Spleen (tissue), 11 donors: ENCODE measurements at regions not wholly inside any gene's neighbourhood (a gene's known extent, or its start where the extent isn't known, plus 50 kb on each side); places are given as distances from the start of the nearest gene placed in this dataset.

Experiments
- DNase-seq: peaks from one replicate; pipeline ENCODE4 v3.0.0-alpha.2; 2020
- H3K27ac ChIP-seq, 8 donors: fragments of 200-600 bp; sonication (generic) in 7 of 8; 1 replicate in 4 of 8; 2 replicates in 4 of 8; pipeline versions ENCODE4 v1.5.0 to v1.8.0; 2016 to 2021; ENCODE audit warnings: inconsistent platforms in 4 of 8, mild to moderate bottlenecking in 4 of 8, moderate library complexity in 1 of 8
- H3K27me3 ChIP-seq, 7 donors: fragments of 200-600 bp; sonication (generic) in 6 of 7; replicated peaks in 1 of 7; 1 replicate in 4 of 7; 2 replicates in 3 of 7; pipeline versions ENCODE4 v1.5.0 to v1.8.0; 2016 to 2021; ENCODE audit warnings: inconsistent platforms in 3 of 7, mild to moderate bottlenecking in 1 of 7
- H3K36me3 ChIP-seq, 6 donors: fragments of 200-600 bp; sonication (generic) in 5 of 6; 1 replicate in 4 of 6; 2 replicates in 2 of 6; pipeline versions ENCODE4 v1.5.0 to v1.8.0; 2016 to 2021; ENCODE audit warnings: inconsistent platforms in 2 of 6
- H3K4me1 ChIP-seq, 6 donors: fragments of 200-600 bp; sonication (generic) in 5 of 6; 1 replicate in 3 of 6; 2 replicates in 3 of 6; pipeline versions ENCODE4 v1.5.0 to v1.8.0; 2016 to 2021; ENCODE audit warnings: inconsistent platforms in 3 of 6
- H3K4me3 ChIP-seq, 8 donors: fragments of 200-600 bp; sonication (generic) in 7 of 8; 1 replicate in 4 of 8; 2 replicates in 4 of 8; pipeline versions ENCODE4 v1.5.0 to v1.8.0; 2016 to 2021; ENCODE audit warnings: inconsistent platforms in 4 of 8, mild to moderate bottlenecking in 4 of 8, moderate library complexity in 2 of 8
- H3K9me3 ChIP-seq, 8 donors: fragments of 200-600 bp; sonication (generic) in 7 of 8; 1 replicate in 4 of 8; 2 replicates in 4 of 8; pipeline versions ENCODE4 v1.5.0 to v1.8.0; 2016 to 2021; ENCODE audit warnings: inconsistent platforms in 4 of 8
- POLR2A ChIP-seq, 3 donors: fragments of 450-650 bp; IDR thresholded peaks; one replicate each; pipeline ENCODE4 v1.5.1; 2017; ENCODE audit warnings: antibody characterized with exemption in 3 of 3, mild to moderate bottlenecking in 1 of 3
- POLR2AphosphoS5 ChIP-seq, 3 donors: sonication (generic); formaldehyde crosslinking; IDR thresholded peaks; one replicate each; pipeline ENCODE4 v1.5.1; 2017; ENCODE audit warnings: antibody characterized with exemption in 3 of 3
- WGBS, 5 donors: extraction: QIAGEN DNeasy Blood & Tissue Kit in 3 of 5; methylation state at CpG; one replicate each; pipeline versions ENCODE4 v1.1.5 to v1.1.7; 2013 to 2018; 5-methylcytosine and 5-hydroxymethylcytosine counted together
- intact Hi-C: fragments of 100-400 bp; cut with DNase I; formaldehyde crosslinking; loops from one replicate; pipeline ENCODE4 v1.15.0; 2023; ENCODE audit warnings: low total_unique reads
- TF ChIP-seq, protein P1 (sequence below), 11 experiments: fragments of 200-600 bp in 7 of 11; fragments of 450-650 bp in 4 of 11; sonication (generic) in 4 of 11; IDR thresholded peaks in 8 of 11; conservative IDR thresholded peaks in 3 of 11; 1 replicate in 7 of 11; 2 replicates in 4 of 11; pipeline versions ENCODE4 v1.4.0 to v1.8.0; 2016 to 2021; ENCODE audit warnings: antibody characterized with exemption in 11 of 11, inconsistent platforms in 4 of 11, mild to moderate bottlenecking in 1 of 11
- donor health status: healthy with polysubstance abuse.
- donor health status: DM: no; HTN: no; CAD: no; lungs with moderate emphysema.
- donor health status: DM: no; HTN: no; CAD: no.
- donor health status: Bipolar disorder and iron deficiency.
- donor health status: healthy.
- donor health status: DM: no; HTN: no; CAD: no.
- donor health status: DM: yes; HTN: yes; CAD: no.

DNA sequence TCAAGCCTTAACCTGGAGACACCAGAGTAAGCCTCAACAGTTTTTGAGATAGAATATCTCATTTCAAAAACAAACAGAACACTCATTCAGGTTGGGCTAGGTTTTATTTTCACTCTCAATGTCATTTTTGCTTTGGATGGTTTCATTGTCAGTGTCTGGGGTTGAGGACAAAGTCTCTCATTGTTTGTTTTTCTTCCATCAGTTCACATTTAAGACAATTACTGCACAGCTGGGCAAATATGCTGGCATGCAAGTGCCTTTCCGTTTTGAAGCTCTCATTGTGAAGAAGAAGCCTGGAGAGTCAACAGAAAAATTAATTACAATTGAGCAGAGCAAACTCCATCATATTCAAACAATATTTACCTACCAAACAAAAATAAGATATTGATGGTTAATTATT, 1050.0 kb downstream of the TBL1XR1 start:
- no peaks in the 10 kb centered on the region for H3K4me1 ChIP-seq
- H3K36me3 ChIP-seq: no peaks in the 10 kb centered on the region
- peaks cover 0 to 18% (median 0%) of the 10 kb centered on the region in 8 donors for H3K9me3 ChIP-seq
- TF ChIP-seq POLR2AphosphoS5 (IDR thresholded peaks at IDR 0.05): no peak
- TF ChIP-seq, protein P1, sequence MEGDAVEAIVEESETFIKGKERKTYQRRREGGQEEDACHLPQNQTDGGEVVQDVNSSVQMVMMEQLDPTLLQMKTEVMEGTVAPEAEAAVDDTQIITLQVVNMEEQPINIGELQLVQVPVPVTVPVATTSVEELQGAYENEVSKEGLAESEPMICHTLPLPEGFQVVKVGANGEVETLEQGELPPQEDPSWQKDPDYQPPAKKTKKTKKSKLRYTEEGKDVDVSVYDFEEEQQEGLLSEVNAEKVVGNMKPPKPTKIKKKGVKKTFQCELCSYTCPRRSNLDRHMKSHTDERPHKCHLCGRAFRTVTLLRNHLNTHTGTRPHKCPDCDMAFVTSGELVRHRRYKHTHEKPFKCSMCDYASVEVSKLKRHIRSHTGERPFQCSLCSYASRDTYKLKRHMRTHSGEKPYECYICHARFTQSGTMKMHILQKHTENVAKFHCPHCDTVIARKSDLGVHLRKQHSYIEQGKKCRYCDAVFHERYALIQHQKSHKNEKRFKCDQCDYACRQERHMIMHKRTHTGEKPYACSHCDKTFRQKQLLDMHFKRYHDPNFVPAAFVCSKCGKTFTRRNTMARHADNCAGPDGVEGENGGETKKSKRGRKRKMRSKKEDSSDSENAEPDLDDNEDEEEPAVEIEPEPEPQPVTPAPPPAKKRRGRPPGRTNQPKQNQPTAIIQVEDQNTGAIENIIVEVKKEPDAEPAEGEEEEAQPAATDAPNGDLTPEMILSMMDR (IDR thresholded peaks at IDR 0.05 in 8 of 11, conservative IDR thresholded peaks at IDR 0.05 in 3 of 11): no peak
- no peak for TF ChIP-seq POLR2A (IDR thresholded peaks at IDR 0.05)
- H3K4me3 ChIP-seq: no peak overlapping the region
- H3K27ac ChIP-seq: no peak overlapping the region
- WGBS, 5 donors: 43 to 73% (median 71%) methylated on average over 1 of the region's 1 CpG
- intact Hi-C loops: no loop called here
- H3K27me3 ChIP-seq: no peaks in the 10 kb centered on the region
- DNase-seq: no peak

DNA sequence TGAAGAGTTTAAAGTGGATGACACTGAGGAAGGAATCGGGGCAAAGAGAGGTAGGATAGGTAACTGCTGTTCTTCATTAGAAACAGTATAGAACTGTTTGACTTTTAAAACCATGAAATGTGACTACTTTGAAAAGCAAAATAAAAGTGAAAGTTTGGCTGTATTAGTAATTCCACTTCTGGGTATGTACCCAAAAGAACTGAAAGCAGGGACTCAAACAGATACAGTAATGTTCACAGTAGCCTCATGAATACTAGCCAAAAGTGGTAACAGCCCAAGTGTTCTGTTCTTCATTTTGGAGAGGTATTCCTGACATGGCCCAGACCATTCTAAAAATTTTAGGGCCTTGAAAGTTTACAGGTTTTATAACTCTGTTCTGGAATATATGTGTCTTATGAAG, 1055.4 kb downstream of the TBL1XR1 start:
- 78 to 91% (median 82%) methylated on average over 1 of the region's 1 CpG for WGBS, 5 donors
- Histone ChIP-seq H3K4me3 (no peak overlapping the region), H3K27ac (no peak overlapping the region), H3K9me3 (peaks cover 0 to 23% (median 8%) of the 10 kb centered on the region in 8 donors), H3K36me3 (no peaks in the 10 kb centered on the region), H3K4me1 (no peaks in the 10 kb centered on the region), H3K27me3 (no peaks in the 10 kb centered on the region)
- intact Hi-C loops: no loop called here
- DNase-seq: no peak
- TF ChIP-seq, protein P1 (IDR thresholded peaks at IDR 0.05 in 8 of 11, conservative IDR thresholded peaks at IDR 0.05 in 3 of 11): no peak
- no peak for TF ChIP-seq POLR2AphosphoS5 (IDR thresholded peaks at IDR 0.05)
- no peak for TF ChIP-seq POLR2A (IDR thresholded peaks at IDR 0.05)

- no peak for TF ChIP-seq POLR2A (IDR thresholded peaks at IDR 0.05)
- no peak for TF ChIP-seq POLR2AphosphoS5 (IDR thresholded peaks at IDR 0.05)
- TF ChIP-seq, protein P1 (IDR thresholded peaks at IDR 0.05 in 8 of 11, conservative IDR thresholded peaks at IDR 0.05 in 3 of 11): no peak
- H3K9me3 ChIP-seq: peaks cover 0 to 30% (median 13%) of the 10 kb centered on the region in 8 donors
- H3K4me1 ChIP-seq: no peaks in the 10 kb centered on the region
- H3K27me3 ChIP-seq: no peaks in the 10 kb centered on the region
- no peaks in the 10 kb centered on the region for H3K36me3 ChIP-seq
- 63 to 85% (median 75%) methylated on average over 2 of the region's 2 CpGs for WGBS, 5 donors
- intact Hi-C loops: no loop called here
- no peak for DNase-seq
- no peak overlapping the region for H3K27ac ChIP-seq
- H3K4me3 ChIP-seq: no peak overlapping the region
Measured at GRCh38 chr3:176120507-176120906, 1076.8 kb downstream of the TBL1XR1 start.

DNA sequence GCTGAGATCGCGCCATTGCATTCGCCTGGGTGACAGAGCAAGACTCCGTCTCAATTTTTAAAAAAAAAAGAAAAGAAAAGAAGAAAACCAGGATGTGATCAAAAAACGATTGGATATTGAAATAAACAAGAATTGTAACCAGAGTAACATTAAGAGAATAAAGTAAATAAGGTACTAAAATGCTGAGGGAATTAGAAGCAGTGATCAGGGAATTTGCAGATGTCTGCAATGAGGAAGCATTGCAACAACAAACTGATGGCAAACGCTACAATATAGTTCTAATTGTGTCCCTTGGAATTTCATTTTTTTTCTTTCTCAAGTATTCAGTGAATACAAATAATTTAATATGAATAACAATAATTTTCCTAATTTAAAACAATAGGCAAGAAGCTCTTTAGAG, 1077.5 kb downstream of the TBL1XR1 start:
- no peak for DNase-seq
- H3K4me1 ChIP-seq: no peaks in the 10 kb centered on the region
- H3K4me3 ChIP-seq: no peak overlapping the region
- no peak for TF ChIP-seq POLR2AphosphoS5 (IDR thresholded peaks at IDR 0.05)
- TF ChIP-seq POLR2A (IDR thresholded peaks at IDR 0.05): no peak
- TF ChIP-seq, protein P1 (IDR thresholded peaks at IDR 0.05 in 8 of 11, conservative IDR thresholded peaks at IDR 0.05 in 3 of 11): no peak
- intact Hi-C loops: no loop called here
- no peaks in the 10 kb centered on the region for H3K36me3 ChIP-seq
- 79 to 88% (median 83%) methylated on average over 6 of the region's 6 CpGs for WGBS, 5 donors
- no peaks in the 10 kb centered on the region for H3K27me3 ChIP-seq
- peaks cover 0 to 28% (median 8%) of the 10 kb centered on the region in 8 donors for H3K9me3 ChIP-seq
- H3K27ac ChIP-seq: no peak overlapping the region
